ENCODE measurements at regions not wholly inside any gene's neighbourhood (a gene's known extent, or its start where the extent isn't known, plus 50 kb on each side); places are given as distances from the start of the nearest gene placed in this dataset.

DNA sequence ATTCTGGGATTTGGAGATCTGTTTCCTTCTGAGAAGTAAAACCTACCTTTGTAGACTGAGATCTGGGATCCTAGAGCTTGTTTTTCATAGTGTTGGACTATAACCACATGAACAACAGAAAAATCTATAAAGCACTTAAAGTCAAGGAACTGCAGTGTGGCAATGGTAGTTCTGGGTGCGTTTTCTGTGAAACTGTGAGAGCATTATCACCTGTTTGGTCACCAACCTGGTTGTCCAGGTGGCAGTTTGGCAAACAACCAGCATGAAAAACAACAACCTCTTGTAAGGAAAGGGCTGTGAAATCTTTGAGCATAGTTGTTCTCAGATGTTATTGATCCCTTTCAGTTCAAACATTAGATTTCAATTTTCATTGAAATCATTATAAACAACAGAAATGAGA lies 215.8 kb upstream of the CITED2 start:
- no peak for DNase-seq

DNA sequence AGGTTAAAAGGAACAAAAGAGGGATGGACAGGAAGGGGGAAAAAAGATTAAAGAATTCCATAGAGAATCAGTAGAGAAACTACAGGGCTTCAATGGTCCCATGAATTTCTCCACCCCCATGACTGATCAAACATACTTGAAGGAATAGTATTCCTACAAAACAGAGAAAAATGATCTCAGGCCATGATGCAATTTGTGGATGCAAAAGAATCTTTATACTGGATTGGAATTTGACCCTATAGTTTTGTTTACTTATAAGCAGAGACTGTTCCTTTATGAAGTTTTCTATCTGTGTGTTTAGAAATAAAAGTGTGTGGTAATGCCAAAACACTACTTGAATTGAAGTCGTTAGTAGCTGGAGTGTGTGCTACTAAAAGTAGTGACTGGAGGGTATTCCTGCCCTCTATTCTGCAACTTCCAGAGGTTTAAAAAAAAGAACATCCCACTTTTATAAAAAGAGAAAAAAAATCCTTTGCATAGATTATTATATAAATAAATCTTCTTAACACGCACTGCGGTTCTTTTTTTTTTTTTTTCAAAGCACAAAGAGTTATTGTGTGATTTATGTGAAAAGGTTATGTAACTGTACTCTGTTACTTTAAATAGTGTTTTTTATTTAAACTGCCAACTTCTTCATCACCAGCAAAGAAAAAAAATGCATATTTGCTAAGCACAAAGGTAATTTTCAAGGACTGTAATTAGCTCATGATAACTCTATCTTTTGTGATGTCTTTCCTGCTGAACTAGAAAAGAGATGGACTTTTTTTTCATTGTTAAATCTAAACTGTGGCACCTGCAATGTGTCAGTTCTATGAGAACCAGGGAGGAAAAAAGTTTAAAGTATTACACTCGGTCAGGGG lies 214.5 kb upstream of the CITED2 start:
- peak; percentile 31 for DNase-seq

DNA sequence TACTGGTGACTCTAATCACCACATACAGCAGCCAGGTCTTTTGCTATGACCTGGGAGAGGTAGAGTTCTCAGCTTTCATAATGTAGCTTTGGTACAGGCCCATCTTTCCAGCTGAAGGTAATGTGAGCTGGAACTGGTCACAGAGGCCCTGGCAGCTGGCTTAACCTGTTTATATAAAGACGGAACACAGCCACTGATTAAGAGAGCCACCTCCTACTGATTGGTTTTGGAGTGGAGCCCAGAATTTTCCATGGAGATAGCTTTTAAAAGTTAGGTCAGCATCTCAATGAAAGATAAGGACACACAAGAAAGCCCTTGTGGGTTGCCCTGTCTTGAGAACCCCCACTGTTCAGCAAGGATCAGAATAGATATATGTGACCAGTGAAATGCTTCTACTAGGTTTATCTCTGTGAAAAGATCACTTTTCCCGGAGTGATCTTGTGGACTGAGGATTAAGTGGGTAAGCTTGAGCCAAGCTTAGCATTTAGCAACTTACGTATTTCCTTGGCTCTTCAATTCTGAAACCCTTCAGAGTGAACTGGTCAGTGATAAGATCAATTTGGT lies 213.7 kb upstream of the CITED2 start:
- DNase-seq, result no peak

DNA sequence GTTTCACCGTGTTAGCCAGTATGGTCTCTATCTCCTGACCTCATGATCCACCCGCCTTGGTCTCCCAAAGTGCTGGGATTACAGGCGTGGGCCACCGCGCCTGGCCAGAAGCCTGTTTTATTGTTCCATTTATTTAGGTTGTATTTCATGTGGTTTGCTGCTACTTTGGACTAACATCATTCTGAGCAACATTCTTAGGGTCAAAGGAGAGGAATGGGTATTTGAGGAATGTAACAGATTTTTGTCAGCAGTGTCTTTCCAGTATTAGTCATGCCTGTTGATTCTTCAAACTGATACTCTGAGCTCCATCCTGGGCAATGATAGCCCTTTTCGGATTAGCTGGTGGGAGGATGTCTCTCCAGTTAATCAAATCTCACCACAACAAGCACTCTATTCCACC lies 213.0 kb upstream of the CITED2 start:
- no peak for DNase-seq

DNA sequence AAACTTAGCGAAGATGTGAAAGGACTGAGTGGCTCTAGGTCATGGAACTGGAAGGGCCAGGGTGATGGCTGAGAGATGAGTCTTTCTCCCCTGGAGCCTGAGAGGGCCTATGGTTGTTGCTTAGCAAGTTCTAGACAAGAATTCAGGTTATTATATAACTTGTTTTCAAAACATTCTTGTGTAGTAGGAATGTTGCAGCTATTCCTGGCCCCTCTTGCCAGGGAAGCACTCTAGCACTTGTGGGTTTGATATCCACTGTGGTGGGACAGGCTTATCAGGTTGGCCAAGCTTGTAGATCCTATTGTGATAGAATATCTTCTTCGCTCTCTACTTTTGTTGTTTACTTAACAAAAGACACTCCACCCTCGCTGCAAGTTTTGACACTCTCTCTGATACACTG lies 211.8 kb upstream of the CITED2 start:
- no peak for DNase-seq

DNA sequence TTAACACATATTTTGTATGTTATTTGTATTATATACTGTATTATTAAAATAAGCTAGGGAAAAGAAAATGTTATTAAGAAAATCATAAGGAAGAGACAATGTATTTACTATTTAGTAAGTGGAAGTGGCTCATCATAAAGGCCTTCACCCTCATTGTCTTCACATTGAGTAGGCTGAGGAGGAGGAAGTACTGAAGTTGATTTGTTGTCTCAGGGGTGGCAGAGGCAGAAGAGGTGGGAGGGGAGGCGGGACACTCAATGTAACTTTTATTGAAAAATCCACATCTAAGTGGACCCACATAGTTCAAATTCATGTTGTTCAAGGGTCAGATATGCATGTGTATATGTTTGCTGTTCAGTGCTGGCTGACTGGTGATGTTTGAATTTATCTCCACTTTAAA lies 210.2 kb upstream of the CITED2 start:
- no peak for DNase-seq

DNA sequence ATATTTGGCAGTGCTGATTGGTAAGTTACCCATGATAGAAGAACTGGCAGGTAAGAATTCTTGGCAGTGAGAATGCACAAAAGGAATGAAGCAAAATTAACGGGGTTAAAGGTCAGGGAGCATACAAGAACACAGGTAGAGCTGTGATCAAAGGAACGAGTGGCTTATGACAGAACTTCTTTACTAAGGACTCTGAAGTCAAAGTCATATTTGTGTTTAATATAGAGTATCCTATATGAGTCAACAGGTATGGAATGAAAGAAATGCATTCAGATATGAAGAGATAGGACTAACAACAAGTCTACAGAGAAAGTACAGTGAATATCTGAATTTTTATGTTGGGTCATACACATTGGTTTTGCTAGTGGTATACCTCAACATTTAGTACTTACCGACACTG lies 209.0 kb upstream of the CITED2 start:
- DNase-seq, result no peak

DNA sequence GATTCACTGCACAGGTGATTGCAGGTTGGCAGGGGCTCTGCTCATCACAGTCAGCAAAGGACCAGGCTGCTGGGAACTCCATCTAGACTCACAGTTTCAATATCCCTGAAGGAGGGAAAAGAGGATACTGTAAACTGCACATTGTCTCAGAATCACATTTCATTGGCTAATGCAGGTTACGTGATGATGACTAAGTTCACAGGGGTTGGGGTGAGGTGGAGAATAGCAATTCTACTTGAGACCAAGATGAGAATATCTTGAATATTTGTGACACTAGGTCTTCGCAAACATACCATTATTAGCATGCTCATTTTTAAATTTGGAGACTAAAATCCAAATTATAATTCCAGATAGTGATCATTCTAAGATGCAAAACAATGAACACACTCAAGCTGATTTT lies 208.5 kb upstream of the CITED2 start:
- DNase-seq, result no peak

DNA sequence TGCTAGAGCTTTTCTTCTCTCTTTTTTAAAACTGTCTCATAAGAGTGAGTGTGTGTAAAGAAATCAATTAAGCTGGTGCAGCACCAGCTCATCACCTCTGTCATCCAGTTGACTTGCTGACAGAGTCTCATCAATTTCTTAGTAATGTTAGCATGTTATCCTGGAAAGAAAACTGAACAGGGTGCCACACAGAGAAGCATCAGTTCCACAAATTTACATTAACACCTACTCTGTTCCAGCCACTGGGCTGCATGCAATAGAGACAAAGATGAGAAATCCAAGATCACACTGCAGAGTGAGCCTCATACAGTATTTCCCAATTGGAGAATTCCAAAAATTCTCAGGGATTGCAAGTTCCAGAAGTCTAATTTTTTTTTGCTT lies 207.0 kb upstream of the CITED2 start:
- DNase-seq, result no peak

DNA sequence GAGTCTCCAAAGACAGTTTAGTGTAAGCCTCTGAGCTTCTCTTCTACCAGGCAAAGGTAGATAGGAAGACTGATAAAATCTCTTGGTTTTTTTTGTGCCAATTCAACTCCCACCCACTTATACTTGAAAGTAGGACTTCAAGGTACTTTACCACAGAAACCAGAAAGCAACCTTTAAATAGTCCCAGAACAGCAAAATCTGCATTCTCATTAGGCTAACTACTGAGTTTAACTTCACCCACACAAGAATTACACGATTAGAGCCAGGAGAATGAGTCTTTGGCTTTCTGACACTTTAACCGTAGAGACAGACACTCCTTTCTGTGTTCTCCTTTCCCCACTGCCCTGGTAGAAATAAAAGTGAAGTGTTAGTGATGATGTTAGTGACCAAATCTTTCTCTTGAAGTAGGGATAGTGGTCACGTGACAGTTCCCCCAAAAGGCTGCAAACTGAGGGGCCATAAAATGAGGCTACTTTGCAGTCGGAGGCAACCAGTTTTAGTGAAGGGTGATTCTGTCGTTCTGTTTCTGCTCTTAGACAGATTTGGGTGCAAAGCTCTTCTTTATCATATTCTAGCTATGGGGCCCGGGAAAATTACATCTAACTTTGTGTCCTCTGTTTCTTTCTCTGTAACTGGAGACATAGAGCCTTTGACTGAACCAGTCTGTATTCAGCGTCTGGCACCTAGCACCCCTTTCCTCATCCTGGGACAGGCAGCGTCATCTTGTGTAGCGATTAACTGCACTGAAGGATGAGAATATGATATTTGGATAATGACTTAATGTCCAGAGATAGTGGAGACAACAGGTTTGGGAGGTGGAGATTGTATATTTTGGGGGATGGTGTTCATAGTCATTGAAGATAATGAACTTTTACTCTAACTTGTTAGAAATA lies 206.4 kb upstream of the CITED2 start:
- DNase-seq, result no peak

DNA sequence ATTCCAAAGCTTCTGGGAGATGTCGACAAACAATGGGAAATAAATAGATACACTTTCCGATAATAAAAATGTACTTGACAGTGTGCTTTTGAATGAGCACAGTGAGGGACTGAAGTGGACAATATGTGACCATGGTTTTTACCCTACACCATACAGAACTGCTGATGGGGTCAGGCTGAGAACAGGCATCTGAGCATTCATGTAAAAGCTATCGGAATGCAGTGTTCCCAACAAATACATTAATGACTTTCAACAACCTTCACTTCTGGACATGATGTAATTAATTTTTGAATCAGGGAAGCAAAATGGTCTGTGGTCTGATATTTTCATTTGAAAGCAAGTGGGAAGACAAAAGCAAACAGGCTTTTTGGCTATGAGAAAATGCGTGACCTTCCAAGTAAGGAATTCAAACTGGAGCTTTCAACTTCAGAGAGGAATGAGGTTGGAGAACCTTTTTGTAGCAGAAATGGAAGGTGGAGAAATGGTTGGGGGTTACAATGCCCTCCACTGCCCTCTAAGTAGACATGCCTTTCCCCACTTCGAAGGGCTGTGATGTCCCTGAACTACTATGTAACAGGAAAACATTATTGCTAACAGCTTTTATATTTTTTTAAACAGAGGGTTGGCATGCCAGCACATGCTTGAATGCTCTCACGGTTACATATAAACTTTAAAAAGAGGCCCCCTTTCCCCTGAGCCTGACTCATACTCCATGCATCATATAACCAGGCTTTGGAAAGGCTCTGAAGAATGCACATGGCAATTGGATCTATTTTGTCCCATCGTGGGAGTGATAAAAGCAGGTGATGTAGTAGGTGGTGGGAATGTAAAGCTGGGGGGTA lies 203.5 kb upstream of the CITED2 start:
- peak; percentile 64 for DNase-seq

DNA sequence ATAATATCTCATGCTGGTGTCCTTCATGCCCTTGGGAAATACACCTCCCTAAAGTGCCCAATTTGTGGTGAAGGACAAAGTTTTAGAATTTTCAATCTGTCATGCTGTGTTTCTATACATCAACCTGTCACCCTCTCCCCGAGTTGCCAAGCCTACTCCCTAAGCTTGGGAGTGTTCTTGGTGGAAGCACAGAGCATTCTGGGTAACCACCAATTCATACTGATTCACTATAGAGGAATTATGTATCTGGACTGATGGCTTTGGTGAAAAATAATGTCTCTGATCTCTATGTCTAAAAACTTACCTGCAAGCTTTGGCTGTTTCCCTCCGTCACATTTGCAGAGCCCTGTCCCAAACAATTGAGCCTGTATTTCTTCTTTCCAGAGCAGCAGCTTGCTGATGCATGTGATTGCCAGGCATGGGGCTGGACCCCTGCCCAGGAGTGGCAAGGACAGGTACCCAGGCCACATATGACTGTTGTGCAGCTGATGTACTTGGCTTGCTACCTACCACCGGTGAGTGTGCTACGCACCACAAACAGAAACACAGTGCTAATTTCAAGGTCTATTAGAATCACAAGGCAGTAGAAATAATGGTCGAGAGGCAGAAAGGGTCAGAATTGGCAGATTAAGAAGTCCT lies 202.8 kb upstream of the CITED2 start:
- DNase-seq, result no peak

DNA sequence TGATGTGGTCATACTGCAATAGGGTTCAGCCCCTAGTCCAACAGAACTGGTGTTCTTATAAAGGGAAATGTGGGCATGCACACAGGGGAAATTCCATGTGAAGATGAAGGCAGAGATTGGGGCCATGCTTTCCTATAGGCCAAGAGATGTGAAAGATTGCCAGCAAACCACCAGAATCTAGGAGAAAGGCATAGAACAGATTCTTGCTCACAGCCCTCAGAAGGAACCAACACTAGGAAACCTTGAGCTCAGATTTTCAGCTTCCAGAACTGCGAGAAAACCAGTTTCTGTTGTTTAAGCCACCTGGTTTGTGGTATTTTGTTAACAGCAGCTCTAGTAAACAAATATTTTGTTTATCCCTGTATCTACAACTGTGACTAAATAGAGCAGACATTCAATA lies 197.6 kb upstream of the CITED2 start:
- DNase-seq, result no peak

DNA sequence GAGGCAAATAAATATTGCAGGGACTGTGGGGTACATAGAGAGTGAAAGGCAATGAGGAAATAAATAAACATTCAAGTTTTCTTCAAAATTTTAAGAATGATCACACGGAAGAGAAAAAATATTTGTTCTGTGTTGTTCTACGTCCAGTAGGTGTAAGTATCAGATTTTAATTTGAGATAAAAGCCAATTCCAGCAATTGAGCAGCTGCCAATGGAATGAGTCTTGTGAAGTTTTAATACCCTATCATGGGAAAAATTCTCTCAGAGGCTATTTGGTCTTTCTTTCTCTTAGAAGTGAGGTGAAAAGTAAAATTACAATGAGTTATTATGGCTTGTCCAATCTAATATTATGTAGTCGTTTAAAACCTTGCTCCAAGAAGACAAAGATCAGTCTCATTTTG lies 195.7 kb upstream of the CITED2 start:
- DNase-seq, result no peak

DNA sequence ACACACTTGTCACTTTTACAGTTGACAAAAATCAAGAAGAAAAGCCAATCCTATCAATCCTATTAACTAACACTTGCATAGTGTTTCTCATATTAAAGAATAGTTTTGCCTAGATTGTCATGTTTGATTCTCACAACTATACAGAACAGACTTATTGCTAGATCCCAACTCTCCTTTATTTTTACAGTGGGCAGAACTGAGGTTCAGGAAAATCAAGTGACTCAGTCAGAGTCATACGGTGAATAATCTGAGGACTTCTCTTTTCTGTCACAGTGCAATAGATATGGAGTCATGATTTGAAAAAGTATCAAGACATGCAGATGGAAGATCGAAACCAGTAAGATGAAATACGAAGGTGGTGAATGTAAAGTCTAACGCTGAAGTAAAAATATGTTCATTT lies 195.1 kb upstream of the CITED2 start:
- no peak for DNase-seq

DNA sequence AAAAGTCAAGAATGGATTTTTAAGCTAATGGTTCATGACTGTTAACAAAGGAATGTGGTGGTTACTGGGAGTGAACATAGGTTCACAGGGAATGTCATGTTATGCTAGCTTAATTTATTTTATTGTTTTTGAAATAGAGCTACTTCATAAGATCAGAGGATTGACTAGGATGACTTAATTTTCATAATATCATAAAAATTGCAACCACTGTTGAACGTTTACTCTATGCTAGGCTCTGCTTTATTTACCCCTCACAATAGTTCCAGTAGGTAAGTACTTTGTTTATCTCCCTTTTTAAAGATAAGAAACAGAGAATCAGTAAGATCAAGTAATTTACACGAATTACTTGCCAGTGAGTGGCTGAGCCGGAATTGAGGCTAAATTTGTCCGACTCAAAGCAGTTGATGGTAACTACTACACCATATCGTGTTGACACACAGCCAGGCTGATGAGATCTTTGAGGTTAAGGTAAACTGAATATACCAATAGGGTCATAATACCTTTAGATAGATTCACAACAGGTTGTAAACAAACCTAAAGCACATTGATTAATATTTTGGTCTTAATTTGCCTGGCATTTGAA lies 194.6 kb upstream of the CITED2 start:
- peak; percentile 17 for DNase-seq

DNA sequence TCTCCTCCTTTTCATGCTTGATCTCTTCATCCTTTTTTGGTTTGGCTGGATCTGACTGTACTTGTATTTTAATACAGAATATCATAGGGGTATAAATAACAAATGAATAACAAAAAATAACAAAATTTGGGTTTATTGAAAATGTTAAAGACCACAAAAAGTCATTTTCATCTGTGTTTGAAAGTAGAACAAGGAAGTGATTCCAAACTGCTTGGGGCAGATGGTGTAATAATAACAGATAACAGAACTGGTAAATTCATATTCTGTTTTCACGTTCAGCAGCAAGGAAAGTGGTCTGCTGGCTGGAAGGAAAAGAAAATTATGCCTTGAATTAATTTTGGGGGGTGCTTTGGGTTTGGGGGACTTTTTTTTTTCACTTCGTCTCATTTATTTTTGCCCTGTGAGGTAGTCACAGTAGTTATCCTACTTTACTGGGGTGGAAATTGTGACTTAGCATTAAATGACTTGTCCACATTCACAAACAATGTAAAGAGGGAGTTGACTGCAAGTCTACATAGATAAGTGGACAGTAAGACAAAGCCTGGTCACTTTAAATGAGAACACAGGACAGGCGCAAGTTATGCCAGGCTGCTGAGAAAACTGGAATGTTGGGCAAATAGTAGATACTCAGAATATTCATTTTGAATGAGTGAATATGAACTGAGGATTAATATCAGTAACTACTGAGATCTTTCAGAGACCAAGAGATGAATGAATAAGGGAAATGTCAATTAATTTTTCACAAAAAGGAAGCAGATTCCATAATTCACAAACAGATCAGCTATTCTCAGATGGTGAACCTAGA lies 193.9 kb upstream of the CITED2 start:
- no peak for DNase-seq

DNA sequence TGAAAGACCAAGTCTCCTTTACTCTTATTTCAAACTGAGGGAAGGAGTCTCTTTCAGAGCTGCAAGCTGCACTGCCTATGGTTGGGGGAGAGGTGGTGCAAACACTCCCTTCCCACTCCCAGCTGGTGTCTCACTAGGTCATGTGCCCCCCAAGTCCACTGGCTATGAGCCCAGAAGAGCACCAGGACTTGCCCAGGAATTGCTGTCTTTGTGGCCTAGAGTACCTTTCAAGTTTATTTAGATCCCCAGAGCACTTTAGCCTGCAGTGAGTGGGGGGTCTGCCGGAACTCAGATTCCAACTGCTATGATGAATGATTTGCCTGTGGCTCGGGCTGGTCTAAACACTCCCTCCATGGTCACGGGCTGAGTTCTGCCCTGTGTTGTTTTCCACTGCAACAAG lies 192.6 kb upstream of the CITED2 start:
- DNase-seq, result no peak

DNA sequence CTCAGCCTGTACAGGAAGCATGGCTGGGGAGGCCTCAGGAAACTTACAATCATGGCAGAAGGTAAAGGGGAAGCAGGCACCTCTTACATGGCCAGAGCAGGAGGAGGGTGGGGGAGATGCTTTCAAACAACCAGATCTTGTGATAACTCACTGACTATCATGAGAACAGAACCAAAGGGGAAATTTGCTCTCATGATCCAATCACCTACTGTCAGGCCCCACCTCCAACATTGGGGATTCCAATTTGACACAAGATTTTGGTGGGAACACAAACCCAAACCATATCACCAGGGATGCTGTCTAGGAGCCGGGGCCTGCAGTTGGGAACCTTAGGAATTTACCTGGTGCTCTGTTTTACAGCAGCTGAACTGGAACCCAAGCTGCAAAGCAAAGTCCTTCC lies 191.1 kb upstream of the CITED2 start:
- DNase-seq, result no peak

DNA sequence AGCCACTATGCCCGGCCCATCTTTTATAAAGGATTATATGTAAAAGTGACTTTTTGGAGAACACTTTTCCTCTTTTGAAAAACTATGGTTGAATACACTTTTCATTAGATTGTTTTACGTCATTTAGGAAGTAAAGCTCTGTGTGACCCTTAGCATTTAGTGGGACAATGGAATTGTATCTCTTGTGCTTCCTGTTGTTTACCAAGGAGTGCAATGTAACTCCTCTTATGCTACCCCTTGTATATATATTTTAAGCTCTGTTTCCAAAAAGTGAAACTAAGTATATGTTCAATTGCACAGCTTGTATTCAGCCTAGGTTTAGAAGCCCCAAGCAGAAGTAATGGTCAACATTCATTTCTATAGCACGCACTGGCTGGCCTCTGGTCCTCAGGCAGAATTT lies 183.1 kb upstream of the CITED2 start:
- DNase-seq, result no peak

DNA sequence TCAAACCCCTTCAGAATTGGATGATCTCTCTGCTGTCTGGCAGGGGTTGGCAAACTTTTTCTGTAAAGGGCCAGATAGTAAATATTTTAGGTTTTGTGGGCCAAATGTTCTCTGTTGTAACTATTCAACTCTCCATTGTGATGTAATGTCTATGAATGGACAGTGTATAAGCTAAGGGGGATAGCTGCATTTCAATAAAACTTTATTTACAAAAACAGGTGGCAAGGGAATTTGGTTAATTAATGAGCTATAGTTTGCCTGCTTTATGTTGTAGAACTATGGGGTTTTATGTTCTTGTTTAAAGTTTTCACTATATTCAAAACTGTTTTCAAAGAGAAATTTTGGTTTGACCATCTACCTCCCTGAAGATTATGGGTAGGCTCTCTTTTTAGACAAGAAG lies 182.1 kb upstream of the CITED2 start:
- DNase-seq, result no peak
